IMR-90 (cell line): ENCODE measurements at regions not wholly inside any gene's neighbourhood (a gene's known extent, or its start where the extent isn't known, plus 50 kb on each side); places are given as distances from the start of the nearest gene placed in this dataset.

ENCODE experiments used
- ATAC-seq: fragments of 200-7000 bp; cut with Tn5 transposase; 2 replicates; pipeline ENCODE4 v1.9.1; 2020; ENCODE audit warnings: low read depth, mild to moderate bottlenecking, moderate library complexity
- BruUV-seq: library from RNA; stranded (reverse); fragments of 400-500 nt; replicated peaks from 2 replicates; lab custom pipeline; 2021; lab: Mats Ljungman, UMichigan
- CTCF ChIA-PET: fragments of 300-600 bp; formaldehyde crosslinking; extraction: SDS; loops from one replicate; lab custom pipeline; 2021; ENCODE audit warnings: antibody characterized with exemption; lab: Yijun Ruan, JAX
- POLR2A ChIA-PET: fragments of 300-600 bp; sonication (Branson Sonifier 250); formaldehyde crosslinking; loops from one replicate; lab custom pipeline; 2022; ENCODE audit warnings: antibody characterized with exemption; ENCODE audit not compliant: unreplicated experiment; lab: Charles Lee
- DNase-seq: peaks from one replicate; pipeline ENCODE4 v3.0.0; 2013
- H2AFZ ChIP-seq: replicated peaks from 2 replicates; pipeline ENCODE3; 2013; ENCODE audit warnings: low read length, mild to moderate bottlenecking; ENCODE audit not compliant: poor library complexity
- H2AK5ac ChIP-seq: 2 replicates; pipeline ENCODE4 v1.6.1; 2013; ENCODE audit warnings: low read depth, low read length, inconsistent platforms
- H2AK9ac ChIP-seq: replicated peaks from 2 replicates; pipeline ENCODE3; 2013; ENCODE audit warnings: mild to moderate bottlenecking, low read depth, low read length, moderate library complexity; ENCODE audit not compliant: poor library complexity
- H2BK120ac ChIP-seq: 2 replicates; pipeline ENCODE4 v1.6.1; 2013; ENCODE audit warnings: low read depth, low read length, inconsistent platforms
- H2BK15ac ChIP-seq: 3 replicates; pipeline ENCODE4 v1.6.1; 2013; ENCODE audit warnings: low read depth, low read length, inconsistent platforms
- H2BK20ac ChIP-seq: 2 replicates; pipeline ENCODE4 v1.6.1; 2013; ENCODE audit warnings: low read depth, mild to moderate bottlenecking, inconsistent platforms, low read length, moderate library complexity
- H2BK5ac ChIP-seq: 2 replicates; pipeline ENCODE4 v1.6.1; 2013; ENCODE audit warnings: mild to moderate bottlenecking, low read depth, low read length, inconsistent platforms; ENCODE audit not compliant: poor library complexity, severe bottlenecking
- H3K14ac ChIP-seq: replicated peaks from 2 replicates; pipeline ENCODE4 v1.6.1; 2013; ENCODE audit warnings: low read depth, low read length, inconsistent platforms
- H3K18ac ChIP-seq: 2 replicates; pipeline ENCODE4 v1.6.1; 2013; ENCODE audit warnings: low read depth, low read length, control low read depth
- H3K23ac ChIP-seq: 2 replicates; pipeline ENCODE4 v1.6.1; 2013; ENCODE audit warnings: low read depth, low read length, inconsistent platforms
- H3K27ac ChIP-seq: 2 replicates; pipeline ENCODE4 v1.5.1; 2013; ENCODE audit warnings: mild to moderate bottlenecking, control low read depth, low read length; ENCODE audit not compliant: insufficient read depth
- H3K27me3 ChIP-seq: 2 replicates; pipeline ENCODE4 v1.6.1; 2013; ENCODE audit warnings: low read length; ENCODE audit not compliant: control insufficient read depth, insufficient read depth
- H3K36me3 ChIP-seq: 2 replicates; pipeline ENCODE4 v1.6.1; 2013; ENCODE audit warnings: low read length, mixed read lengths; ENCODE audit not compliant: control insufficient read depth, insufficient read depth
- H3K4ac ChIP-seq: 2 replicates; pipeline ENCODE4 v1.6.1; 2013; ENCODE audit warnings: low read depth, low read length, inconsistent platforms
- H3K4me1 ChIP-seq: 2 replicates; pipeline ENCODE4 v1.6.1; 2013; ENCODE audit warnings: low read length, mixed read lengths; ENCODE audit not compliant: control insufficient read depth, insufficient read depth
- H3K4me2 ChIP-seq: 2 replicates; pipeline ENCODE4 v1.6.1; 2013; ENCODE audit warnings: low read depth, mild to moderate bottlenecking, control low read depth, low read length, moderate library complexity
- H3K4me3 ChIP-seq: 2 replicates; pipeline ENCODE4 v1.5.1; 2013; ENCODE audit warnings: low read depth, mild to moderate bottlenecking, control low read depth, low read length, moderate library complexity; ENCODE audit not compliant: insufficient read depth
- H3K56ac ChIP-seq: 2 replicates; pipeline ENCODE4 v1.6.1; 2013; ENCODE audit warnings: low read length, inconsistent platforms; ENCODE audit not compliant: insufficient read depth; ENCODE audit errors: extremely low read depth
- H3K79me1 ChIP-seq, 2 experiments: 2 replicates each; pipeline ENCODE4 v1.6.1; 2013; ENCODE audit warnings: low read length in 2 of 2, inconsistent platforms in 1 of 2, low read depth in 1 of 2
- H3K9ac ChIP-seq: 2 replicates; pipeline ENCODE4 v1.6.1; 2013; ENCODE audit warnings: low read depth, low read length, control low read depth
- H3K9me1 ChIP-seq: 2 replicates; pipeline ENCODE4 v1.6.1; 2013; ENCODE audit warnings: low read length, inconsistent platforms; ENCODE audit not compliant: insufficient read depth
- H3K9me3 ChIP-seq: 2 replicates; pipeline ENCODE4 v1.6.1; 2013; ENCODE audit warnings: low read length; ENCODE audit not compliant: control insufficient read depth, insufficient read depth
- H4K20me1 ChIP-seq: 2 replicates; pipeline ENCODE4 v1.6.1; 2013; ENCODE audit warnings: low read length, inconsistent platforms; ENCODE audit not compliant: insufficient read depth
- H4K5ac ChIP-seq: 2 replicates; pipeline ENCODE4 v1.6.1; 2013; ENCODE audit warnings: mild to moderate bottlenecking, low read depth, low read length, control low read depth
- H4K8ac ChIP-seq, 2 experiments: 2 replicates each; pipeline ENCODE4 v1.6.1; 2013; ENCODE audit warnings: low read depth in 2 of 2, low read length in 2 of 2, control low read depth in 1 of 2, inconsistent platforms in 1 of 2
- H4K91ac ChIP-seq: 2 replicates; pipeline ENCODE4 v1.6.1; 2013; ENCODE audit warnings: low read depth, low read length, inconsistent platforms; ENCODE audit not compliant: insufficient read depth
- BHLHE40 ChIP-seq: fragments of 150-350 bp; IDR thresholded peaks from 2 replicates; pipeline ENCODE4 v1.6.1; 2016; ENCODE audit warnings: mild to moderate bottlenecking, low read depth, low read length
- CEBPB ChIP-seq: IDR thresholded peaks from 2 replicates; pipeline ENCODE4 v1.6.1; 2012; ENCODE audit warnings: low read depth, low read length, improper control_type of control experiment
- CHD1 ChIP-seq: IDR thresholded peaks from 2 replicates; pipeline ENCODE4 v1.6.1; 2012; ENCODE audit warnings: low read depth, low read length, improper control_type of control experiment
- CTCF ChIP-seq: conservative IDR thresholded peaks from 2 replicates; pipeline ENCODE4 v1.5.1; 2012; ENCODE audit warnings: mild to moderate bottlenecking, low read depth, low read length, improper control_type of control experiment
- ELK1 ChIP-seq: fragments of 150-350 bp; IDR thresholded peaks from 2 replicates; pipeline ENCODE4 v1.6.1; 2016; ENCODE audit warnings: low read depth, mild to moderate bottlenecking, low read length, moderate library complexity, borderline replicate concordance
- FOS ChIP-seq: fragments of 150-350 bp; IDR thresholded peaks from 2 replicates; pipeline ENCODE4 v1.6.1; 2016; ENCODE audit warnings: low read depth, low read length
- MAFK ChIP-seq: IDR thresholded peaks from 2 replicates; pipeline ENCODE4 v1.6.1; 2012; ENCODE audit warnings: low read depth, low read length, improper control_type of control experiment
- MAZ ChIP-seq: IDR thresholded peaks from 2 replicates; pipeline ENCODE4 v1.6.1; 2012; ENCODE audit warnings: low read depth, mild to moderate bottlenecking, low read length, improper control_type of control experiment, moderate library complexity, borderline replicate concordance
- MXI1 ChIP-seq: IDR thresholded peaks from 2 replicates; pipeline ENCODE4 v1.6.1; 2012; ENCODE audit warnings: low read depth, mild to moderate bottlenecking, low read length, moderate library complexity, borderline replicate concordance
- NFE2L2 ChIP-seq: fragments of 150-350 bp; IDR thresholded peaks from 2 replicates; pipeline ENCODE4 v1.6.1; 2016; ENCODE audit warnings: low read depth, mild to moderate bottlenecking, low read length
- POLR2A ChIP-seq: IDR thresholded peaks from 2 replicates; pipeline ENCODE4 v1.6.1; 2012; ENCODE audit warnings: mild to moderate bottlenecking, low read depth, low read length
- RAD21 ChIP-seq: IDR thresholded peaks from 2 replicates; pipeline ENCODE4 v1.6.1; 2012; ENCODE audit warnings: low read length, improper control_type of control experiment
- RCOR1 ChIP-seq: IDR thresholded peaks from 2 replicates; pipeline ENCODE4 v1.6.1; 2012; ENCODE audit warnings: mild to moderate bottlenecking, low read length, improper control_type of control experiment; ENCODE audit not compliant: insufficient replicate concordance
- RFX5 ChIP-seq: IDR thresholded peaks from 2 replicates; pipeline ENCODE4 v1.8.0; 2012; ENCODE audit warnings: low read depth, mild to moderate bottlenecking, low read length, moderate library complexity
- SMC3 ChIP-seq: fragments of 150-350 bp; IDR thresholded peaks from 2 replicates; pipeline ENCODE4 v1.6.1; 2016; ENCODE audit warnings: low read depth, mild to moderate bottlenecking, antibody characterized with exemption, low read length, moderate library complexity
- WGBS, 2 experiments: methylation state at CpG; one replicate each; pipeline versions ENCODE4 v1.1.5 to v1.1.7; 2013; ENCODE audit warnings: missing lambda C conversion rate in 2 of 2; ENCODE audit not compliant: insufficient read length in 1 of 2; ENCODE audit errors: extremely low coverage in 2 of 2; 5-methylcytosine and 5-hydroxymethylcytosine counted together
- dilution Hi-C: fragments of 300-500 bp; cut with HindIII; formaldehyde crosslinking; loops from one replicate; pipeline ENCODE4 v1.14.3; 2018; ENCODE audit warnings: low sequenced_read_pairs; ENCODE audit not compliant: unreplicated experiment
- in situ Hi-C: fragments of 300-500 bp; cut with MboI; formaldehyde crosslinking; loops from 3 replicates; pipeline ENCODE4 v1.14.3; 2019; ENCODE audit warnings: low sequenced_read_pairs, inconsistent platforms, mixed read lengths
- intact Hi-C: fragments of 100-400 bp; cut with micrococcal nuclease; formaldehyde crosslinking; loops from 2 replicates; pipeline ENCODE4 v1.10.0; 2022
- TF ChIP-seq, protein P1 (sequence below): fragments of 150-350 bp; IDR thresholded peaks from 2 replicates; pipeline ENCODE4 v1.6.1; 2017; ENCODE audit warnings: mild to moderate bottlenecking, antibody characterized with exemption, low read length, low read depth

GRCh38 chr6:106889692-106890091 is 84.8 kb downstream of the CD24 start:
- no TSS peak for BruUV-seq
- Histone ChIP-seq H3K9ac (no peak overlapping the region), H4K5ac (no peak overlapping the region), H4K20me1 (no peaks in the 10 kb centered on the region), H2AFZ (no peak overlapping the region), H3K56ac (no peak overlapping the region), H3K4me3 (no peak overlapping the region), H4K91ac (no peak overlapping the region), H3K9me1 (no peaks in the 10 kb centered on the region), H2BK20ac (no peak overlapping the region), H3K27me3 (no peaks in the 10 kb centered on the region; the same call in 1 of the 2 replicates), H3K9me3 (no peaks in the 10 kb centered on the region), H2BK5ac (no peak overlapping the region), H2AK5ac (no peak overlapping the region), H3K79me1 (no peaks in the 10 kb centered on the region), H3K36me3 (no peaks in the 10 kb centered on the region), H3K23ac (no peak overlapping the region), H3K14ac (no peak overlapping the region), H3K4me1 (no peaks in the 10 kb centered on the region), H3K4ac (no peak overlapping the region), H2BK120ac (no peak overlapping the region), H2AK9ac (no peak overlapping the region), H4K8ac (no peak overlapping the region), H3K27ac (no peak overlapping the region), H3K18ac (no peak overlapping the region), H2BK15ac (no peak overlapping the region), H3K4me2 (no peak overlapping the region)
- intact Hi-C loops (no loop called here), in situ Hi-C loops (no loop called here), dilution Hi-C loops (no loop called here)
- TF ChIP-seq, protein P1, sequence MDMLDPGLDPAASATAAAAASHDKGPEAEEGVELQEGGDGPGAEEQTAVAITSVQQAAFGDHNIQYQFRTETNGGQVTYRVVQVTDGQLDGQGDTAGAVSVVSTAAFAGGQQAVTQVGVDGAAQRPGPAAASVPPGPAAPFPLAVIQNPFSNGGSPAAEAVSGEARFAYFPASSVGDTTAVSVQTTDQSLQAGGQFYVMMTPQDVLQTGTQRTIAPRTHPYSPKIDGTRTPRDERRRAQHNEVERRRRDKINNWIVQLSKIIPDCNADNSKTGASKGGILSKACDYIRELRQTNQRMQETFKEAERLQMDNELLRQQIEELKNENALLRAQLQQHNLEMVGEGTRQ = no peak
- no peak for TF ChIP-seq SMC3
- TF ChIP-seq CTCF = no peak
- no peak for TF ChIP-seq CEBPB
- TF ChIP-seq FOS = no peak
- TF ChIP-seq RAD21 = no peak
- TF ChIP-seq NFE2L2 = no peak
- TF ChIP-seq RCOR1 = no peak
- no peak for TF ChIP-seq MAZ
- no peak for TF ChIP-seq POLR2A
- TF ChIP-seq MXI1 = no peak
- TF ChIP-seq BHLHE40 = no peak
- TF ChIP-seq MAFK = no peak
- no peak for TF ChIP-seq ELK1
- no peak for TF ChIP-seq CHD1
- TF ChIP-seq RFX5 = no peak
- POLR2A ChIA-PET = no interaction called here
- CTCF ChIA-PET = no interaction called here
- WGBS, 2 experiments = no CpG with 5 or more reads among the region's 1 CpG
- DNase-seq (no peak), ATAC-seq (no peak)
